Psoas muscle (tissue), 7 donors: ENCODE measurements at regions not wholly inside any gene's neighbourhood (a gene's known extent, or its start where the extent isn't known, plus 50 kb on each side); places are given as distances from the start of the nearest gene placed in this dataset.

Experiments used
- ATAC-seq, 4 donors: fragments of 200-7000 bp; cut with Tn5 transposase; one replicate each; pipeline ENCODE4 v1.9.1; 2020; ENCODE audit warnings: moderate library complexity in 3 of 4, mild to moderate bottlenecking in 2 of 4
- DNase-seq, 2 donors: peaks; one replicate each; pipeline ENCODE4 v3.0.0-alpha.2; 2020
- H3K27ac ChIP-seq: fragments of 200-600 bp; one replicate; pipeline ENCODE4 v1.8.0; 2022
- H3K27me3 ChIP-seq, 3 donors: fragments of 200-600 bp in 1 of 3; one replicate each; pipeline versions ENCODE4 v1.6.1 to v1.8.0; 2013 to 2022; ENCODE audit warnings: low read length in 2 of 3, mild to moderate bottlenecking in 2 of 3, moderate library complexity in 1 of 3; ENCODE audit not compliant: insufficient read depth in 3 of 3
- H3K36me3 ChIP-seq, 2 donors: fragments of 200-600 bp in 1 of 2; one replicate each; pipeline versions ENCODE4 v1.6.1 to v1.8.0; 2013 to 2022; ENCODE audit warnings: low read depth in 1 of 2, mild to moderate bottlenecking in 1 of 2, moderate library complexity in 1 of 2; ENCODE audit not compliant: insufficient read depth in 1 of 2
- H3K4me1 ChIP-seq: fragments of 200-600 bp; one replicate; pipeline ENCODE4 v1.8.0; 2022
- H3K4me3 ChIP-seq: fragments of 200-600 bp; one replicate; pipeline ENCODE4 v1.8.0; 2022; ENCODE audit warnings: mild to moderate bottlenecking
- H3K9me3 ChIP-seq: fragments of 200-600 bp; one replicate; pipeline ENCODE4 v1.8.0; 2022
- WGBS, 3 donors: extraction: QIAGEN DNeasy Blood & Tissue Kit; methylation state at CpG; one replicate each; pipeline versions ENCODE4 v1.1.6 to v1.1.7; 2013; 5-methylcytosine and 5-hydroxymethylcytosine counted together
- intact Hi-C, 2 donors: fragments of 100-400 bp; cut with DNase I; formaldehyde crosslinking; loops; one replicate each; pipeline versions ENCODE4 v1.11.0 to v1.14.2; 2022
- TF ChIP-seq, protein P1 (sequence below): fragments of 200-600 bp; IDR thresholded peaks from one replicate; pipeline ENCODE4 v1.8.0; 2022; ENCODE audit warnings: antibody characterized with exemption
- donor health status: healthy with polysubstance abuse.
- donor health status: DM: no; HTN: no; CAD: no; lungs with moderate emphysema.
- donor health status: Bipolar disorder and iron deficiency.
- donor health status: healthy.
- donor health status: DM: yes; HTN: yes; CAD: no.
- donor health status: DM: no; HTN: no; CAD: no.
- donor health status: DM: yes; HTN: yes; CAD: no.

GRCh38 chr2:5940596-5941535 lies 248.7 kb downstream of the SOX11 start:
- Histone ChIP-seq H3K9me3 (no peaks in the 10 kb centered on the region), H3K4me1 (no peaks in the 10 kb centered on the region), H3K27me3 (no peaks in the 10 kb centered on the region), H3K27ac (no peak overlapping the region), H3K4me3 (no peak overlapping the region), H3K36me3 (no peaks in the 10 kb centered on the region)
- intact Hi-C loops: no loop called here
- ATAC-seq: no peak
- TF ChIP-seq, protein P1, sequence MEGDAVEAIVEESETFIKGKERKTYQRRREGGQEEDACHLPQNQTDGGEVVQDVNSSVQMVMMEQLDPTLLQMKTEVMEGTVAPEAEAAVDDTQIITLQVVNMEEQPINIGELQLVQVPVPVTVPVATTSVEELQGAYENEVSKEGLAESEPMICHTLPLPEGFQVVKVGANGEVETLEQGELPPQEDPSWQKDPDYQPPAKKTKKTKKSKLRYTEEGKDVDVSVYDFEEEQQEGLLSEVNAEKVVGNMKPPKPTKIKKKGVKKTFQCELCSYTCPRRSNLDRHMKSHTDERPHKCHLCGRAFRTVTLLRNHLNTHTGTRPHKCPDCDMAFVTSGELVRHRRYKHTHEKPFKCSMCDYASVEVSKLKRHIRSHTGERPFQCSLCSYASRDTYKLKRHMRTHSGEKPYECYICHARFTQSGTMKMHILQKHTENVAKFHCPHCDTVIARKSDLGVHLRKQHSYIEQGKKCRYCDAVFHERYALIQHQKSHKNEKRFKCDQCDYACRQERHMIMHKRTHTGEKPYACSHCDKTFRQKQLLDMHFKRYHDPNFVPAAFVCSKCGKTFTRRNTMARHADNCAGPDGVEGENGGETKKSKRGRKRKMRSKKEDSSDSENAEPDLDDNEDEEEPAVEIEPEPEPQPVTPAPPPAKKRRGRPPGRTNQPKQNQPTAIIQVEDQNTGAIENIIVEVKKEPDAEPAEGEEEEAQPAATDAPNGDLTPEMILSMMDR: no peak
- no peak for DNase-seq
- WGBS, 3 donors: 52 to 64% (median 54%) methylated on average over 7 of the region's 7 CpGs

GRCh38 chr2:5942204-5942603 lies 250.0 kb downstream of the SOX11 start:
- Histone ChIP-seq H3K4me3 (no peak overlapping the region), H3K27me3 (no peaks in the 10 kb centered on the region), H3K4me1 (no peaks in the 10 kb centered on the region), H3K9me3 (no peaks in the 10 kb centered on the region), H3K36me3 (no peaks in the 10 kb centered on the region), H3K27ac (no peak overlapping the region)
- DNase-seq (no peak), ATAC-seq (no peak)
- 85 to 91% (median 89%) methylated on average over 7 of the region's 7 CpGs for WGBS, 3 donors
- intact Hi-C loops: no loop called here
- TF ChIP-seq, protein P1: no peak

GRCh38 chr2:5945742-5946141 lies 253.6 kb downstream of the SOX11 start:
- H3K4me3 ChIP-seq: no peak overlapping the region
- no peak overlapping the region for H3K27ac ChIP-seq
- intact Hi-C loops: no loop called here
- no peaks in the 10 kb centered on the region for H3K36me3 ChIP-seq
- TF ChIP-seq, protein P1: no peak
- H3K4me1 ChIP-seq: no peaks in the 10 kb centered on the region
- H3K9me3 ChIP-seq: no peaks in the 10 kb centered on the region
- H3K27me3 ChIP-seq: no peaks in the 10 kb centered on the region
- DNase-seq (no peak), ATAC-seq (no peak)
- WGBS, 3 donors: 82 to 85% (median 83%) methylated on average over 9 of the region's 9 CpGs

DNA sequence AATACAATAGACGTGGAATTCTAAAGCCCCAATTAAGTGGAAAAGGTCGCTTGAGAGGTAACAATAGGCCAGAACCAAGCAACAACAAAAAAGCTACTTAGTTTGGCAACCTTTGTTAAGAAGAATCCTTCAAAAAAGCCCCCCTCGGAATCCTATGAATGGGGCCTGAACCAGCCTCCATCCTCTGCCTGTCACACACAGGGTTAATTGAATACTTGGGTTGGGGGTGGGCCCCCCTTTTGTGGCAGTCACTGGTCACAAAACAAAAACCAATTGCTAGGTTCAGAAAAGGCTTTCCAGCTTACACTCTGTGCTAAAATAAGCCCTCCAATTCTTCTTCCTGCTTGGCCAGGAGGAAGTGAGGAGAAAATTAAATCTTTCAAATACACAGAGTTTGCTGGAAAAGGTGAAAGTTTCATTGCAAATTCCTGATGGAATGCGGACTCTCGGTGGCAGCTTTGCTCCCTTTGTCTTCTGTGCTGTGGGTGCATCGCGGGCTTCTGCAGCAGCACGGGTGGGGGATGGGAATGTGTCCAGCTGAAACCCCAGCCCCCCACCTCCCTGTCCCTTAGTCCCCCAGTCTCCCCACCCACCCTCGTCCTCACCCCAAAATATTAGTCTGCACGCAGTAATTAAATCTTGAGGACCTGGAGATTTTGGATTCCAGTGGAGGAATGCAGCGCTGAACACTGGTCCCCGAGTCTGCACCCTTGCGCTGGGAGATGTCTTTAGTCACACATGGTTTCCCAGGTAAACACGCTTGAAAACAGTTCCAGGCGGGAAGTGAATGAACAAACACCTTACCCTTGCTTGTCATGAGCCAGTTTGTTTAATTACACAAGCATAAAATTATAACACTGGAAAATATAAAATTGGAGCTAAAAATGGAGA lies 254.3 kb downstream of the SOX11 start:
- Histone ChIP-seq H3K36me3 (no peaks in the 10 kb centered on the region), H3K4me1 (no peaks in the 10 kb centered on the region), H3K9me3 (no peaks in the 10 kb centered on the region), H3K27ac (no peak overlapping the region), H3K4me3 (no peak overlapping the region), H3K27me3 (peaks cover 0 to under 1% (median 0%) of the 10 kb centered on the region in 3 donors)
- WGBS, 3 donors: 66 to 73% (median 70%) methylated on average over 15 of the region's 15 CpGs
- TF ChIP-seq, protein P1: no peak
- ATAC-seq (no peak), DNase-seq (no peak)
- intact Hi-C loops: no loop called here
